H1 (cell line): ENCODE measurements at regions not wholly inside any gene's neighbourhood (a gene's known extent, or its start where the extent isn't known, plus 50 kb on each side); places are given as distances from the start of the nearest gene placed in this dataset.

Source experiments
- CTCF ChIA-PET: fragments of 300-600 bp; sonication (Branson Sonifier 250); formaldehyde crosslinking; loops from one replicate; lab custom pipeline; 2021; ENCODE audit not compliant: partially characterized antibody; lab: Charles Lee
- POLR2A ChIA-PET: fragments of 300-600 bp; sonication (Branson Sonifier 250); formaldehyde crosslinking; loops from one replicate; lab custom pipeline; 2021; ENCODE audit warnings: inconsistent platforms; ENCODE audit not compliant: partially characterized antibody; lab: Charles Lee
- DNase-seq, 2 experiments: peaks; one replicate each; pipeline versions ENCODE4 v3.0.0 to v3.0.0-alpha.2; 2010 to 2022; ENCODE audit warnings: low spot score in 2 of 2, low read depth in 1 of 2, mixed read lengths in 1 of 2
- FAIRE-seq: peaks from 2 replicates; lab custom pipeline; 2011; peaks lifted over from hg19 to GRCh38; lab: Jason Lieb, UNC
- H2AFZ ChIP-seq: 2 replicates; pipeline ENCODE4 v1.8.1; 2012; ENCODE audit warnings: low read length, inconsistent platforms
- H2AK5ac ChIP-seq: 2 replicates; pipeline ENCODE4 v1.6.1; 2013; ENCODE audit warnings: low read depth, low read length
- H2BK120ac ChIP-seq: replicated peaks from 2 replicates; pipeline ENCODE3; 2013; ENCODE audit warnings: low read depth, low read length, inconsistent platforms
- H2BK12ac ChIP-seq: 2 replicates; pipeline ENCODE4 v1.6.1; 2013; ENCODE audit warnings: low read depth, low read length
- H2BK15ac ChIP-seq: 2 replicates; pipeline ENCODE4 v1.6.1; 2013; ENCODE audit warnings: low read length
- H2BK20ac ChIP-seq: 2 replicates; pipeline ENCODE4 v1.6.1; 2013; ENCODE audit warnings: low read length
- H2BK5ac ChIP-seq: 2 replicates; pipeline ENCODE4 v1.6.1; 2013; ENCODE audit warnings: low read depth, low read length
- H3K14ac ChIP-seq: 2 replicates; pipeline ENCODE4 v1.6.1; 2013; ENCODE audit warnings: inconsistent platforms; ENCODE audit not compliant: insufficient read length
- H3K18ac ChIP-seq: 2 replicates; pipeline ENCODE4 v1.6.1; 2013; ENCODE audit warnings: low read length; ENCODE audit errors: extremely low read depth
- H3K23ac ChIP-seq: 2 replicates; pipeline ENCODE4 v1.6.1; 2013; ENCODE audit warnings: inconsistent platforms; ENCODE audit not compliant: insufficient read length
- H3K23me2 ChIP-seq: 2 replicates; pipeline ENCODE4 v1.6.1; 2013; ENCODE audit warnings: low read depth, low read length
- H3K27ac ChIP-seq: 2 replicates; pipeline ENCODE4 v1.6.1; 2011; ENCODE audit warnings: low read depth, low read length, inconsistent platforms
- H3K27me3 ChIP-seq, 4 experiments: replicated peaks in 1 of 4; 1 replicate in 1 of 4; 2 replicates in 3 of 4; pipeline versions ENCODE4 v1.6.1 to v1.8.1; 2011 to 2013; ENCODE audit warnings: low read length in 3 of 4, mild to moderate bottlenecking in 3 of 4, inconsistent platforms in 2 of 4, mixed read lengths in 2 of 4, moderate library complexity in 1 of 4; ENCODE audit not compliant: control insufficient read depth in 3 of 4, insufficient read depth in 3 of 4; ENCODE audit errors: extremely low read depth in 1 of 4
- H3K36me3 ChIP-seq, 4 experiments: 2 replicates each; pipeline versions ENCODE4 v1.6.1 to v1.8.1; 2011 to 2013; ENCODE audit warnings: mild to moderate bottlenecking in 4 of 4, low read length in 3 of 4, moderate library complexity in 2 of 4, control low read depth in 1 of 4, inconsistent platforms in 1 of 4; ENCODE audit not compliant: insufficient read depth in 4 of 4, control insufficient read depth in 2 of 4
- H3K4ac ChIP-seq: replicated peaks from 2 replicates; pipeline ENCODE3; 2013; ENCODE audit warnings: low read length, low read depth, mixed read lengths, inconsistent platforms; ENCODE audit not compliant: insufficient read length
- H3K4me1 ChIP-seq, 4 experiments: replicated peaks in 1 of 4; 1 replicate in 1 of 4; 2 replicates in 3 of 4; pipeline versions ENCODE4 v1.6.1 to v1.8.1; 2011 to 2013; ENCODE audit warnings: low read length in 3 of 4, inconsistent platforms in 2 of 4, mixed read lengths in 1 of 4; ENCODE audit not compliant: insufficient read depth in 4 of 4, control insufficient read depth in 3 of 4
- H3K4me2 ChIP-seq, 2 experiments: 2 replicates each; pipeline versions ENCODE4 v1.6.1 to v1.8.1; 2011 to 2013; ENCODE audit warnings: low read depth in 2 of 2, low read length in 2 of 2, control low read depth in 1 of 2, inconsistent platforms in 1 of 2, mild to moderate bottlenecking in 1 of 2; ENCODE audit not compliant: insufficient read depth in 1 of 2
- H3K4me3 ChIP-seq, 4 experiments: fragments of 200-600, 300-600 bp in 1 of 4; sonication (generic), shearing (Covaris generic), sonication (Bioruptor Twin) in 1 of 4; 2 replicates each; pipeline versions ENCODE4 v1.5.1 to v1.8.1; 2011 to 2016; ENCODE audit warnings: low read length in 4 of 4, low read depth in 3 of 4, control low read depth in 2 of 4, inconsistent platforms in 2 of 4, mild to moderate bottlenecking in 2 of 4, mixed read lengths in 1 of 4, moderate library complexity in 1 of 4; ENCODE audit not compliant: insufficient read depth in 2 of 4; ENCODE audit errors: extremely low read depth in 1 of 4
- H3K56ac ChIP-seq: replicated peaks from 2 replicates; pipeline ENCODE3; 2013; ENCODE audit warnings: low read depth, mild to moderate bottlenecking, mixed read lengths, low read length, inconsistent platforms; ENCODE audit not compliant: insufficient read length
- H3K79me1 ChIP-seq: 2 replicates; pipeline ENCODE4 v1.6.1; 2013; ENCODE audit warnings: low read depth, low read length, control low read depth
- H3K79me2 ChIP-seq, 2 experiments: 2 replicates each; pipeline versions ENCODE4 v1.6.1 to v1.8.1; 2012 to 2013; ENCODE audit warnings: low read length in 2 of 2, mild to moderate bottlenecking in 2 of 2, inconsistent platforms in 1 of 2; ENCODE audit not compliant: insufficient read depth in 2 of 2, control insufficient read depth in 1 of 2
- H3K9ac ChIP-seq, 4 experiments: replicated peaks in 1 of 4; 1 replicate in 1 of 4; 2 replicates in 3 of 4; pipeline versions ENCODE4 v1.6.1 to v1.8.1; 2011 to 2013; ENCODE audit warnings: low read depth in 3 of 4, low read length in 3 of 4, control low read depth in 2 of 4, mild to moderate bottlenecking in 2 of 4, moderate library complexity in 2 of 4, inconsistent platforms in 1 of 4; ENCODE audit errors: extremely low read depth in 1 of 4
- H3K9me3 ChIP-seq, 2 experiments: 2 replicates each; pipeline versions ENCODE4 v1.6.1 to v1.8.1; 2012 to 2013; ENCODE audit warnings: mild to moderate bottlenecking in 2 of 2, moderate library complexity in 2 of 2, control low read depth in 1 of 2, inconsistent platforms in 1 of 2, low read depth in 1 of 2, low read length in 1 of 2, mixed read lengths in 1 of 2; ENCODE audit not compliant: insufficient read depth in 2 of 2
- H4K20me1 ChIP-seq, 2 experiments: replicated peaks in 1 of 2; 2 replicates each; pipeline versions ENCODE3 to v1.8.1; 2011 to 2013; ENCODE audit warnings: inconsistent platforms in 2 of 2, low read length in 2 of 2, mild to moderate bottlenecking in 1 of 2; ENCODE audit not compliant: insufficient read depth in 2 of 2, control insufficient read depth in 1 of 2
- H4K5ac ChIP-seq: 2 replicates; pipeline ENCODE4 v1.6.1; 2013; ENCODE audit warnings: low read length, low read depth, mixed read lengths, inconsistent platforms; ENCODE audit not compliant: insufficient read length
- H4K8ac ChIP-seq: 2 replicates; pipeline ENCODE4 v1.8.0; 2013; ENCODE audit warnings: mild to moderate bottlenecking, moderate library complexity, low read length, inconsistent platforms; ENCODE audit not compliant: insufficient read depth; ENCODE audit errors: extremely low read depth
- H4K91ac ChIP-seq: replicated peaks from 2 replicates; pipeline ENCODE3; 2013; ENCODE audit warnings: low read length, mixed read lengths, inconsistent platforms; ENCODE audit not compliant: insufficient read length
- CBX5 ChIP-seq: fragments of 300-800, 300-1000 bp; sonication (generic); IDR thresholded peaks from 2 replicates; pipeline ENCODE4 v1.7.1; 2016; ENCODE audit warnings: antibody characterized with exemption, low read length, low read depth
- RFX5 ChIP-seq: IDR thresholded peaks from 2 replicates; pipeline ENCODE4 v1.6.1; 2011; ENCODE audit warnings: low read depth, low read length, improper control_type of control experiment, borderline replicate concordance
- WGBS, 2 experiments: shearing (Covaris generic) in 1 of 2; methylation state at CpG; one replicate each; pipeline versions ENCODE4 v1.1.6 to v1.1.7; 2013 to 2015; ENCODE audit warnings: low lambda C conversion rate in 2 of 2, mixed read lengths in 2 of 2, inconsistent platforms in 1 of 2, low coverage in 1 of 2, missing lambda C conversion rate in 1 of 2; ENCODE audit not compliant: insufficient replicate concordance in 2 of 2, insufficient coverage in 1 of 2, insufficient read length in 1 of 2; ENCODE audit errors: extremely low coverage in 1 of 2, missing lambda C conversion rate in 1 of 2; 5-methylcytosine and 5-hydroxymethylcytosine counted together

DNA sequence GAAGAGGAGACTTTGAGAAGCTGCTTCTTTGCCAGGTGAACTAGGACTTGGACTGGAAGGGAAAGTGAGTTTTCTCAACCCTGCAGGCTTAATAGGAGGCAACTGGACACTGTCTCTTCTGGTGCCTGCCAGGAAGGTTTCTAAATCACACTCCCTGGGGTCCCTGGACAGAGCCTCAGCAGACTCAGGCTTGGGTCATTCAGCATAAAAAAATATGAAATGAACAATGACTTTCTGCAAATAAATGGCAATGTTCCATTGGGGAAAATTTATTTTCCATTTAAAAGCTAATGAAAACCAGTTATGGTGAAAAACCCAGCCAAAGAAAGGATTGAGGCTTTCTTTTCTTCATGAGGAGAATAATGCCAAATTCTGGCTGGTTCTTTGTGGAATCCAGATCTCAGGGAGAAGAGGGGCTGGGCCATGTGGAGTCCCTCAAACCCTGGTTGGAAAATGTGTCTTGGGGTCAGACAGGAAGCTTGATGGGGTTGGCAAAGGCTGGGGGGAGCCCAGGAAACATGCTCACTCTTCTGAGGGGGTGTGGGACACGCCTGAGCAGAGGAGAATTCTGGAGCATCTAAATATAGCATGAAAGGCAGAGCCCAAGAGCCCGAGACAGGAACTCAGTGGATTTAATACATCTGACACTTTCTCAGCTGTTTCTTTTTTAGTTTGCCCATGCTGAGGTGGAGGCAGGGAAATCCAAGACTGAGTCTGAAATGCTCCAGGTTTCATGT lies 65.2 kb upstream of the EMX2 start:
- CTCF ChIA-PET = interaction anchor here (0.8 to 1.8 kb wide), 7 partner anchors 9 to 251 kb away, joined by 3 to 4 read pairs (median 3); no protein-coding TSS in a partner anchor
- no peak overlapping the region for H3K9ac ChIP-seq
- TF ChIP-seq RFX5 (no peak), CBX5 (no peak)

More for the DNA sequence above, 65.2 kb upstream of the EMX2 start:
- no peak overlapping the region for H2BK5ac ChIP-seq
- no peak overlapping the region for H3K56ac ChIP-seq
- no peak overlapping the region for H3K18ac ChIP-seq
- DNase-seq (no peak), FAIRE-seq (no peak)
- H4K20me1 ChIP-seq = no peaks in the 10 kb centered on the region
- H4K5ac ChIP-seq = no peak overlapping the region
- H3K23ac ChIP-seq = no peak overlapping the region
- H3K27ac ChIP-seq = no peak overlapping the region
- no peak overlapping the region for H2AK5ac ChIP-seq
- H2BK12ac ChIP-seq = no peak overlapping the region; the same call in 1 of the 2 replicates
- 0 out of 7 replicates have a peak, but pooled peaks cover 0 to 1% (median 0%) of the 10 kb centered on the region in 4 experiments for H3K4me1 ChIP-seq
- no peak overlapping the region for H4K8ac ChIP-seq
- no peaks in the 10 kb centered on the region for H3K9me3 ChIP-seq
- H3K14ac ChIP-seq = no peak overlapping the region
- no peak overlapping the region for H4K91ac ChIP-seq
- 96% methylated on average over 2 of the region's 2 CpGs; no CpG with 5 or more reads in 1 of the 2 experiments for WGBS, 2 experiments
- H2BK15ac ChIP-seq = no peak overlapping the region
- no peak overlapping the region for H3K4me3 ChIP-seq
- H3K27me3 ChIP-seq = peaks cover 0 to 2% (median 0%) of the 10 kb centered on the region in 4 experiments; a peak in 3 of 7 replicates
- H3K79me1 ChIP-seq = no peaks in the 10 kb centered on the region
- POLR2A ChIA-PET = no interaction called here
- no peak overlapping the region for H2AFZ ChIP-seq
- no peaks in the 10 kb centered on the region; the same call in 1 of the 2 replicates for H3K23me2 ChIP-seq
- H3K4ac ChIP-seq = no peak overlapping the region
- H3K4me2 ChIP-seq = no peak overlapping the region
- H2BK20ac ChIP-seq = no peak overlapping the region
- H2BK120ac ChIP-seq = no peak overlapping the region
- H3K79me2 ChIP-seq = no peaks in the 10 kb centered on the region
- H3K36me3 ChIP-seq = no peaks in the 10 kb centered on the region
